ENCODE measurements at regions not wholly inside any gene's neighbourhood (a gene's known extent, or its start where the extent isn't known, plus 50 kb on each side); places are given as distances from the start of the nearest gene placed in this dataset.

- TF ChIP-seq CTCF (IDR thresholded peaks at IDR 0.05; ENCODE audit: borderline replicate concordance, insufficient read depth, low read depth, low read length): no peak
- no peak overlapping the region for H3K4me3 ChIP-seq (ENCODE audit: low read depth, low read length)
Measured at GRCh38 chr9:28379082-28379481, 805.8 kb upstream of the C9orf72 start.

GRCh38 chr9:28389411-28389810 lies 816.1 kb upstream of the C9orf72 start:
- TF ChIP-seq CTCF (IDR thresholded peaks at IDR 0.05; ENCODE audit: borderline replicate concordance, insufficient read depth, low read depth, low read length): no peak
- no peak overlapping the region for H3K4me3 ChIP-seq (ENCODE audit: low read depth, low read length)

GRCh38 chr9:28394774-28395173 lies 821.5 kb upstream of the C9orf72 start:
- TF ChIP-seq CTCF (IDR thresholded peaks at IDR 0.05; ENCODE audit: borderline replicate concordance, insufficient read depth, low read depth, low read length): no peak
- H3K4me3 ChIP-seq (ENCODE audit: low read depth, low read length): no peak overlapping the region

GRCh38 chr9:28396058-28396457 lies 822.8 kb upstream of the C9orf72 start:
- no peak overlapping the region for H3K4me3 ChIP-seq (ENCODE audit: low read depth, low read length)
- no peak for TF ChIP-seq CTCF (IDR thresholded peaks at IDR 0.05; ENCODE audit: borderline replicate concordance, insufficient read depth, low read depth, low read length)

- TF ChIP-seq CTCF (IDR thresholded peaks at IDR 0.05; ENCODE audit: borderline replicate concordance, insufficient read depth, low read depth, low read length): no peak
- no peak overlapping the region for H3K4me3 ChIP-seq (ENCODE audit: low read depth, low read length)
Measured at GRCh38 chr9:28407351-28407750, 834.1 kb upstream of the C9orf72 start.

GRCh38 chr9:28409919-28410318 lies 836.6 kb upstream of the C9orf72 start:
- no peak for TF ChIP-seq CTCF (IDR thresholded peaks at IDR 0.05; ENCODE audit: borderline replicate concordance, insufficient read depth, low read depth, low read length)

GRCh38 chr9:28410411-28410810 lies 837.1 kb upstream of the C9orf72 start:
- H3K4me3 ChIP-seq (ENCODE audit: low read depth, low read length): no peak overlapping the region

More at GRCh38 chr9:28409919-28410318, 836.6 kb upstream of the C9orf72 start:
- H3K4me3 ChIP-seq (ENCODE audit: low read depth, low read length): no peak overlapping the region

More at GRCh38 chr9:28410411-28410810, 837.1 kb upstream of the C9orf72 start:
- no peak for TF ChIP-seq CTCF (IDR thresholded peaks at IDR 0.05; ENCODE audit: borderline replicate concordance, insufficient read depth, low read depth, low read length)

Measured in GM12875 (cell line).